PFSK-1 (cell line): ENCODE measurements at regions not wholly inside any gene's neighbourhood (a gene's known extent, or its start where the extent isn't known, plus 50 kb on each side); places are given as distances from the start of the nearest gene placed in this dataset.

Experiments
- FOXP2 ChIP-seq: optimal IDR thresholded peaks from 2 replicates; pipeline ENCODE3; 2011; ENCODE audit warnings: borderline replicate concordance, control low read depth, inconsistent platforms; ENCODE audit not compliant: insufficient read depth; ENCODE audit errors: extremely low read length, extremely low read depth
- POLR2AphosphoS5 ChIP-seq: IDR thresholded peaks from 2 replicates; pipeline ENCODE4 v1.6.1; 2012; ENCODE audit warnings: low read depth, mild to moderate bottlenecking, control low read depth, low read length, moderate library complexity
- REST ChIP-seq, 2 experiments: IDR thresholded peaks; 2 replicates each; pipeline versions ENCODE4 v1.6.1 to v1.8.0; 2011 to 2012; ENCODE audit warnings: low read depth in 2 of 2, low read length in 2 of 2, control low read depth in 1 of 2, inconsistent platforms in 1 of 2, mild to moderate bottlenecking in 1 of 2, moderate library complexity in 1 of 2; ENCODE audit not compliant: insufficient read depth in 1 of 2
- SIN3A ChIP-seq: IDR thresholded peaks from 2 replicates; pipeline ENCODE4 v1.6.1; 2012; ENCODE audit warnings: mild to moderate bottlenecking, low read length, moderate library complexity, borderline replicate concordance; ENCODE audit not compliant: insufficient read depth
- TAF1 ChIP-seq: IDR thresholded peaks from 2 replicates; pipeline ENCODE4 v1.6.1; 2012; ENCODE audit warnings: low read length, control low read depth, borderline replicate concordance; ENCODE audit not compliant: insufficient read depth

GRCh38 chr3:176928582-176928931 is 268.7 kb downstream of the TBL1XR1 start:
- TF ChIP-seq SIN3A (no peak), TAF1 (no peak), FOXP2 (no peak), REST (IDR thresholded peaks at IDR 0.05; ENCODE audit: insufficient read depth in 1 of 2, low read depth in 2 of 2, low read length in 2 of 2) (no peak), POLR2AphosphoS5 (no peak)

GRCh38 chr3:176927706-176928581 is 269.3 kb downstream of the TBL1XR1 start:
- TF ChIP-seq REST (IDR thresholded peaks at IDR 0.05; ENCODE audit: insufficient read depth in 1 of 2, low read depth in 2 of 2, low read length in 2 of 2) (no peak), POLR2AphosphoS5 (no peak), TAF1 (no peak), SIN3A (no peak), FOXP2 (no peak)

GRCh38 chr3:176927280-176927679 is 270.0 kb downstream of the TBL1XR1 start:
- TF ChIP-seq SIN3A: no peak
- TF ChIP-seq POLR2AphosphoS5: no peak
- no peak for TF ChIP-seq FOXP2
- no peak for TF ChIP-seq TAF1
- TF ChIP-seq REST (IDR thresholded peaks at IDR 0.05; ENCODE audit: insufficient read depth in 1 of 2, low read depth in 2 of 2, low read length in 2 of 2): no peak

GRCh38 chr3:176926688-176927087 is 270.6 kb downstream of the TBL1XR1 start:
- TF ChIP-seq POLR2AphosphoS5 (no peak), SIN3A (no peak), REST (IDR thresholded peaks at IDR 0.05; ENCODE audit: insufficient read depth in 1 of 2, low read depth in 2 of 2, low read length in 2 of 2) (no peak), TAF1 (no peak), FOXP2 (no peak)
